Hematopoietic multipotent progenitor cell treated with erythropoietin and hydrocortisone succinate and interleukin-3 and kit ligand, for 8 days (in vitro differentiated cells): ENCODE measurements at regions not wholly inside any gene's neighbourhood (a gene's known extent, or its start where the extent isn't known, plus 50 kb on each side); places are given as distances from the start of the nearest gene placed in this dataset.

Source experiments
- DNase-seq: peaks from one replicate; pipeline ENCODE4 v3.0.0-alpha.2; 2015

- DNase-seq = no peak
These were observed 507.5 kb upstream of the SULF2 start for GRCh38 chr20:48292806-48293205.

DNA sequence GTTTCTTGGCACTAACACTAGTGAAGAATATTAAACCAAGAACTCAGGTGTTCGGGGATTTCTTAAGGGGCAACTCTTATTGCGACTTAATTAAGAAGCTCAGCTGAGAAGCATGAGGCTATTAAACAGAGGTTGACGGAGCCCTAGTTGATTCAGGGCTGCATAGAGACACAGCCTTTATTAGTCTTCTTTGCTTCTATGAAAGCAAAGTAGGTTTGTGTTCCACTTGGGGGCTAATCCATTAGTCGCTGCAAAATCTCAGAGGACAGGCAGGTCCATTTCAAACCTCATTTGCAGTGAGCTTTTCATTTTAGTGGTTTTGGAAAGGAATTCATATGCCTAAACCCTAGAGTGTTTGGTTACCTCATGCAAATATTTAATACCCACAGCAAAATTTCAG is 506.6 kb upstream of the SULF2 start:
- no peak for DNase-seq

DNA sequence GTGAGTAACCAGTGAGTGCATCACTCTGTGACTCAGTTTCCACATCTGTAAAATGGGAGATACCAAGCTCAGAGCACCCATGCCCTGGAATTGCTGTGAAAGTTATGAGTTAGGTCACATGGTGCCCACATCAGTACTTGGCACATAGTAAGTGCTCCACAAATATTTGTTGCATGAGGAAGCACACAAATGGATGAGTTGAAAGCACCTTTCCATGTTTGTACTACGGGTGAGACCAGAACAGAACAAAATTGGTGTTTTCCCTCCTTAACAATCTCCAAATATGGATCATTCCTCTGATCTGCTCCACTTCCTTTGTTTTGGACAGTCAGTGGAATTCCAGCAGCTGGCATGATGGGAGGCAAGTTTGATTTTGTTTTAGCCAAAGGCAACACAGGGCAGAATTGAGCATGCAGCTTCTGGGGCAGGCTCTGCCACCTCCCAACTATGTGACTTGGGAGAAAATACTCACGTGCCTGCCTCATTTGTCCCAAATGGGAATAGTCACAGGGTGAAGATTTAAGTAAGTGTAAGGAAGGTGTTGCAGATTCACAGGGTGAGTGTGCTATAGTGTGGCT is 503.7 kb upstream of the SULF2 start:
- DNase-seq = no peak

- no peak for DNase-seq
These were observed 502.4 kb upstream of the SULF2 start for GRCh38 chr20:48287552-48288170.

DNA sequence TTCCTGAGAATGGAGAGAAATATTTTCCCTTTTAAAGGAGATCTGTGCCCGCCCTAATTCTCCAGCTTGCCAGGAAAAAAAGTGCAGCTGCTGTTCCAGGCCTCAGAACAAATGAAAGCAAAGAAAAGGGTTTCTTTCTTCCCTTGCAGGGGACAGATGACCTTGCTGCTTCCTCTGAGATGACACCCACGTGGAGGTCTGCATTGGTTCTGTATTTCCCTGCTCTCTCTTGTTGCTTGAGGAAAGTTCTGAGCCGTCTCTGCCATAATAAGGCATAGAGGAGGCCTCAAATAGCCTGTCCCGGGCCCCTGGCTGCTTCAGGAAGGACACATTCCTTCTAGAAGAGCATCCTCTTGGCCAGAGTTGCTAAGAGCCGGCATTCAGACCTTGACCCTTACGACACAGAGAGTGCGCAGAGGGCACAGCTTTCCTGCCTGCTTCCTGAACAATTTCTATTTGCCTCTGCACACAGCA is 501.8 kb upstream of the SULF2 start:
- DNase-seq = no peak

DNA sequence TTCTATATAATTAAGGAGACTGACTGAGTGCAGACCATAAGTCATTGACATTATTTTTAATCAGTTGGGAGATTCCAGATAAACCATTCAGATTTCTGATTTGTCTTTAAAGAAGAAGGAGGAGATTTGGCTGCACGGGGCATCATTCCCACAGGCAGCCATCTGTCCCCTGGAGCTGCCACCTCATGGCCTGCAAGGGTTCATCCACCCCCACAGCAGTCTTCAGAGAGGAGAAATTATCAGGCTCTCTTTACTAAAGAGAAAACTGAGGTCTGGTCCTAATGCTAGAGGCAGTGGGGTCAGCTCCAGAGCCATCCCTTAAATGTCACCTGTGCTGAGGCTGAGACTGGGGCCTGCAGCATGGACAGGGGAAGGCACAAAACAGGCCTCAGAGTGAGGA is 501.3 kb upstream of the SULF2 start:
- DNase-seq = no peak

DNA sequence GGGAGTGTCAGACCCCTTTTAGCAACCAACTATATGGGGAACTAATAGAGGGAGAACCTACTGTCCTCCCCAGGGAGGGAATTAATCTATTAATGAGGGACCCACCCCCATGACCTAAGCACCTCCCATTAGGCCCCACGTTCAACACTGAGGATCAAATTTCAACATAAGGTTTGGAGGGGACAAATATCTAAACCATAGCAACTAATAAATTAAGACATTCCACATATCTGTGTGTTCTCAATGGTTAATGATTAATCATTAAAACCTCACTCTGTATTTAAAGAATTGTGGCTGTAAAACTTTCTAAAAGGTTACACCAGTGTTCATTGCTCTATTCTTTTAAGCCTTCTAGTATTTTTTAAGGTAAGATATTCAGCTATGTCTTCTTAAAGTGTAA is 500.4 kb upstream of the SULF2 start:
- no peak for DNase-seq

- DNase-seq = no peak
These were observed 499.6 kb upstream of the SULF2 start for GRCh38 chr20:48284837-48285236.

DNA sequence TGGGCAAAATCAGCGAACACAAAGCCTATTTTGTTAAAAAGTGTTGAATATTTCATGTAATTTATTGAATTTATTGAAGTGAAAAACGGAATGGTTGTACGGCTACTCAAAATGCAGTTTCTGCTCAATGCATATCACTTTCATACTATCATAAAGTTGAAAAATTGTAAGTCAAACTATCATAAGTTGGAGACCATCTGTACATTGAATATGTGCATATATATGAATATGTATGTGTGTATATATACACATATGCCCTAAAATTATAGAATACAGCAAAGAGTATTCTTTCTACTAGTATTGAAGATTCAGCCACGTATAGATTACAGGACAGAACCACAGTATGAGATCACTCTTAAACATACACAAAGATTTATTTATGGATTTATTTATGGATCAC is 499.0 kb upstream of the SULF2 start:
- no peak for DNase-seq

DNA sequence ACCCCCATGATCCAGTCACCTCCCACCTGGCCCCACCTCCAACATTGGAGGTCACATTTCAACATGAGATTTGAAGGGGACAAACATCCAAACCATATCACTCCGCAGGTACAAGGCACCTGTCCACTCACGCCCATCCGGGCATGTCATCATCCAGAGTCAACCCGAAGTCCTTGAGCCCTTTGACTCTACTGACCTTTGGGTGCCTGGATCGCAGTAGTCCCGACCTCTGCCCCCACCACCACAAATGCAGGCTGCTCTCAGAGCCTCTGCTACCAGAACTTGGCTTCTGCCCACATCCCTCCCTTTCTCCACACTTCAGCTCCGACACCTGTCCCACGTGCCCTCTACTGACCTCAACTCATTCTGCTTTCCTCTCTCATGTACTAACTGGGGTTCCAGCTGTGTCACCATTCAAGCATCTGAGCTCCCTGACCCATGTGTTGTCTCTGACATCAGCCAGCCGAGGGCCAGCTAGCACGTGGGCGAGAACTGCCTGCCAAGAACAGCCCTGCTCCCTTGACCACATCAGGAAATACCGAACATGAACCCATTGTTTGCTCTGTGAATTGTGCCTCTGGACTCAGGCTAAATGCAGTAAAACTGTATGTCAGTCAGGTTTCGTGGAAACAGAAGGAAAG is 498.3 kb upstream of the SULF2 start:
- DNase-seq = no peak

GRCh38 chr20:48282591-48283228 is 497.4 kb upstream of the SULF2 start:
- peak; percentile 5 for DNase-seq

DNA sequence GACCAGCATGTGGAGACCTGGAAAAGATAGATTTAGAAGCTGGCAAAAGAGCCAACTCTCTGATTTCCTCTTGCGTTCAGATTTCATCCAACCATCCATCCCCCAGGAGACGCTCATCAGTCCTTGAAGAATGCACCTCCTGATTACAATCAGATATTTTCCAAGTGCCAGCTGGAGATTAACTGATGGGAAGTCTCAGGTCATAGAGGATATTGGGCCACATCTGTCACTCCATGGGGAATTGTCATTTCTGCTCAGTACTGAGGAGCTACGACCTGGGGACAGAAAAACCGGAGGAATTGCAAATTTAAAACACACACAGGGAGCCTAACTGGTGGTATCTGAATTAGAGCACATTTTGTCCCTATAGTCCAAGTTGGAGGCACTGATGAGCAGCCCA is 496.2 kb upstream of the SULF2 start:
- DNase-seq = no peak

DNA sequence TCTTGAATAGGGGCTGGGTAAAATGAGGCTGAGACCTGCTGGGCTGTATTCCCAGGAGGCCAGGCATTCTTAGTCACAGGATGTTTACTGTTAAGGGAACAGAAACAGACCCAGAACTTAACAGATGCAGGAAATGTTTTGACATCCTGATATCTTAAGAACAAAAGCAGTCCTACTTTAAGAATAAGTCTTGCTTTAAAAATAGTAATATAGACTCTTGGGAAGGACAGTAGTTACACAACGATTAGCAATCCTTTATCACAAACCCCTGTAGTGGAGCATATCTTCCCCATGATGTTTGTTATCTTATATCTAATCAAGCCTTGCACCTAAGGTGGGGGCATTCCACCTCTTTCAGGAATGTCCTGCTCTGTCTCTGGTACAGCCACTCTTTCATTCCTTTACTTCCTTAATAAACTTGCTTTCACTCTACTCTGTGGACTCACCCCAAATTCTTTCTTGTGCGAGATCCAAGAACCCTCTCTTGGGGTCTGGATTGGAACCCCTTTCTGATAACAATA is 493.7 kb upstream of the SULF2 start:
- DNase-seq = no peak

DNA sequence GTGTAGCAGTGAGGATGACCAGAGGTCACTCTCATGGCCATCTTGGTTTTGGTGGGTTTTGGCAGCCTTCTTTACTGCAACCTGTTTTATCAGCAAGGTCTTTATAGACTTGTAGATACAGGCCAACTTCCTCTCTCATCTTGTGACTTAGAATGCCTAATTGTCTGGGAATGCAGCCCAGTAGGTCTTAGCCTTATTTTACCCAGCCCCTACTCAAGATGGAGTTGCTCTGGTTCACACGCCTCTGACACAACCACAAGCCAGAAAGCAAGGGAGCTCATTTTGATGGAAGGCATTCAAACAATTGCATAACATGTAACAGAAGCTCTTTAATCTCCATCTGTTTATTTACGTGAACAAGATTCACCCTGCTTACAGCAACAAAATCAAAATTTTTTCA is 492.0 kb upstream of the SULF2 start:
- no peak for DNase-seq

DNA sequence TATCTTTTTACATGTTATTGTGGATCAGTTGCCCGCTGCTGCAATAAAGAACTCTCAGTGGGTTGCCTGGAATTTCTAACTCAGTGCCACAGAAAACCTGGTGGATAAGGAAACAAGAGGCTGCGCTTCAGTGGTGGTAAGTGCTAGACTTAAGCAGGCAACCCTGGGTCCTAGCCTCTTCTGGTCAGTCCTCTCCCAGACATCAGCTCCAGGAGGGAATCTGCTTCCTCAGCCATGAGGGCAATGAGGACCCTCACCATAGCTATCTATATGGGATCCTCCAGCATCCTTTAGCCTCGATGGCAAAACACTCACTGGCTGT is 490.7 kb upstream of the SULF2 start:
- no peak for DNase-seq

- no peak for DNase-seq
These were observed 490.2 kb upstream of the SULF2 start for GRCh38 chr20:48275286-48276020.

- no peak for DNase-seq
These were observed 488.6 kb upstream of the SULF2 start for GRCh38 chr20:48273843-48274242.

DNA sequence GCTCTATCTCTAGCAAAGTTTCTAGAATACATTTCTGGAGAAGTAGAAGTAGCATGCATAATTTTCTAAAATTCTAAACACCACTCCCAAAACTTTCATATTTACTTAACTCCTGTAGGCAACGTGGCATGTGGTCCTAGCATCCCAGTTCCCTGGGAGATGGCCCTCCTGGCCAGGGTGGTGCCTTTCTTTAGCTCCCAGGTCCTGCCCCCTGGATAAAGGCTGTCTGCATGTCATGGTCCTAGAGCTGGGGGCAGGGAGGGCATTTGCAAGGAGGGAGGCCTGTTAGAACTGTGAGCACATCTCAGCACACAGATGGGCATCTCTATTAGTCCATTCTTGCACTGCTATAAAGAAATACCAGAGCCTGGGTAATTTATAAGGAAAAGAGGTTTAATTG is 485.6 kb upstream of the SULF2 start:
- no peak for DNase-seq

- no peak for DNase-seq
These were observed 482.8 kb upstream of the SULF2 start for GRCh38 chr20:48267860-48268633.

- no peak for DNase-seq
These were observed 481.3 kb upstream of the SULF2 start for GRCh38 chr20:48266571-48266970.

- no peak for DNase-seq
These were observed 480.5 kb upstream of the SULF2 start for GRCh38 chr20:48265791-48266190.

GRCh38 chr20:48262955-48263354 is 477.7 kb upstream of the SULF2 start:
- DNase-seq = no peak

- no peak for DNase-seq
These were observed 477.2 kb upstream of the SULF2 start for GRCh38 chr20:48262466-48262865.
